ENCODE measurements at regions not wholly inside any gene's neighbourhood (a gene's known extent, or its start where the extent isn't known, plus 50 kb on each side); places are given as distances from the start of the nearest gene placed in this dataset.

DNA sequence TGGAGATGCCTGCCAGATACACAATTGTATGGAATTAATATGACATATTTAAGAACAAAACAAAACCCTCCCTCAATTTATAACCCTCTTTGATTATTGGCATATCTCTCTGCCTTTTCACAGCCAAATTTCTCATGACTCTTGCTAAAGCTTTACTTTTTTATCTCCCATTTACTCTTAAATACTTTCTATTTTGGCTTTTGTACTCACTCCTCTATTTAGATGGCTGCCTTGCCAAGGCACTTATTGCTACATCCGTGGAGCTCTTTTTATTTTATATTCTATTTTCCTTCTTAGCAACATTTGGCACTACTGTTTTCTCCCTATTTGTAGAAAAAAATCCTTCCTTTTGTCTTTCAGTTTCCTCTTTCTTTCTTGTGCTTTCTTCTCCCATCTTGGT lies 466.4 kb upstream of the CWC22 start:
- TF ChIP-seq, protein P1, sequence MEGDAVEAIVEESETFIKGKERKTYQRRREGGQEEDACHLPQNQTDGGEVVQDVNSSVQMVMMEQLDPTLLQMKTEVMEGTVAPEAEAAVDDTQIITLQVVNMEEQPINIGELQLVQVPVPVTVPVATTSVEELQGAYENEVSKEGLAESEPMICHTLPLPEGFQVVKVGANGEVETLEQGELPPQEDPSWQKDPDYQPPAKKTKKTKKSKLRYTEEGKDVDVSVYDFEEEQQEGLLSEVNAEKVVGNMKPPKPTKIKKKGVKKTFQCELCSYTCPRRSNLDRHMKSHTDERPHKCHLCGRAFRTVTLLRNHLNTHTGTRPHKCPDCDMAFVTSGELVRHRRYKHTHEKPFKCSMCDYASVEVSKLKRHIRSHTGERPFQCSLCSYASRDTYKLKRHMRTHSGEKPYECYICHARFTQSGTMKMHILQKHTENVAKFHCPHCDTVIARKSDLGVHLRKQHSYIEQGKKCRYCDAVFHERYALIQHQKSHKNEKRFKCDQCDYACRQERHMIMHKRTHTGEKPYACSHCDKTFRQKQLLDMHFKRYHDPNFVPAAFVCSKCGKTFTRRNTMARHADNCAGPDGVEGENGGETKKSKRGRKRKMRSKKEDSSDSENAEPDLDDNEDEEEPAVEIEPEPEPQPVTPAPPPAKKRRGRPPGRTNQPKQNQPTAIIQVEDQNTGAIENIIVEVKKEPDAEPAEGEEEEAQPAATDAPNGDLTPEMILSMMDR (IDR thresholded peaks at IDR 0.05) = no peak
- TF ChIP-seq EP300 (IDR thresholded peaks at IDR 0.05) = no peak
- no peak for TF ChIP-seq POLR2AphosphoS5 (IDR thresholded peaks at IDR 0.05)
